Gastrocnemius medialis (tissue), 4 donors: ENCODE measurements at regions not wholly inside any gene's neighbourhood (a gene's known extent, or its start where the extent isn't known, plus 50 kb on each side); places are given as distances from the start of the nearest gene placed in this dataset.
A peak's percentile ranks its signal among the peaks of the same experiment; 100 is the strongest.

ENCODE experiments used
- ATAC-seq, 2 donors: fragments of 150-250 bp; one replicate each; pipeline ENCODE4 v1.9.1; 2016
- DNase-seq, 2 donors: peaks; one replicate each; pipeline ENCODE4 v3.0.0-alpha.2; 2019
- H3K27ac ChIP-seq, 4 donors: fragments of 200-600 bp; sonication (generic); 1 replicate in 1 of 4; 2 replicates in 3 of 4; pipeline ENCODE4 v1.5.1; 2016 to 2018; ENCODE audit warnings: mild to moderate bottlenecking in 2 of 4, moderate library complexity in 1 of 4
- H3K27me3 ChIP-seq, 3 donors: fragments of 200-600 bp; sonication (generic) in 2 of 3; 1 replicate in 1 of 3; 2 replicates in 2 of 3; pipeline versions ENCODE4 v1.5.1 to v1.6.0; 2016 to 2019; ENCODE audit warnings: mild to moderate bottlenecking in 1 of 3, moderate library complexity in 1 of 3
- H3K36me3 ChIP-seq, 2 donors: fragments of 200-600 bp; sonication (generic) in 1 of 2; one replicate each; pipeline ENCODE4 v1.5.1; 2017 to 2018
- H3K4me1 ChIP-seq, 2 donors: fragments of 200-600 bp; sonication (generic) in 1 of 2; one replicate each; pipeline ENCODE4 v1.5.1; 2016 to 2017; ENCODE audit warnings: mild to moderate bottlenecking in 2 of 2
- H3K4me3 ChIP-seq, 4 donors: fragments of 200-600 bp; sonication (generic) in 3 of 4; 1 replicate in 1 of 4; 2 replicates in 3 of 4; pipeline ENCODE4 v1.5.1; 2016 to 2019; ENCODE audit warnings: mild to moderate bottlenecking in 2 of 4
- H3K9me3 ChIP-seq, 3 donors: fragments of 200-600 bp; sonication (generic) in 2 of 3; 1 replicate in 1 of 3; 2 replicates in 2 of 3; pipeline ENCODE4 v1.5.1; 2016 to 2019
- CTCF ChIP-seq, 5 experiments: fragments of 450-650 bp in 3 of 5; fragments of 200-600 bp in 2 of 5; sonication (generic) in 2 of 5; IDR thresholded peaks in 4 of 5; conservative IDR thresholded peaks in 1 of 5; 1 replicate in 4 of 5; 2 replicates in 1 of 5; pipeline ENCODE4 v1.5.1; 2016 to 2019; ENCODE audit warnings: antibody characterized with exemption in 5 of 5, mild to moderate bottlenecking in 3 of 5, moderate library complexity in 3 of 5
- POLR2A ChIP-seq, 2 donors: fragments of 450-650 bp; IDR thresholded peaks; one replicate each; pipeline ENCODE4 v1.6.1; 2017; ENCODE audit warnings: antibody characterized with exemption in 2 of 2, mild to moderate bottlenecking in 2 of 2, moderate library complexity in 2 of 2
- in situ Hi-C, 4 donors: fragments of 200-750 bp; cut with MboI; loops; one replicate each; pipeline versions ENCODE4 v1.15.0 to v1.8.0; 2017; ENCODE audit warnings: low sequenced_read_pairs in 4 of 4
- intact Hi-C: fragments of 100-400 bp; cut with DNase I; formaldehyde crosslinking; loops from one replicate; pipeline ENCODE4 v1.15.1; 2023; ENCODE audit warnings: low total_unique reads

GRCh38 chr14:24712374-24712773, 78.4 kb upstream of the GZMB start:
- intact Hi-C loops, result no loop called here
- in situ Hi-C loops, result no loop called here

GRCh38 chr14:24710403-24711112, 76.6 kb upstream of the GZMB start:
- ATAC-seq (peak in 1 of 2 donors; percentile 61), DNase-seq (peak; percentile 18 to 19)
- Histone ChIP-seq H3K27me3 (no peaks in the 10 kb centered on the region), H3K4me3 (peak overlapping the region; percentile 21 to 39 (median 28)), H3K4me1 (no peaks in the 10 kb centered on the region), H3K9me3 (no peaks in the 10 kb centered on the region), H3K27ac (no peak overlapping the region), H3K36me3 (no peaks in the 10 kb centered on the region)
- intact Hi-C loops (no loop called here), in situ Hi-C loops (no loop called here)
- TF ChIP-seq POLR2A (IDR thresholded peaks at IDR 0.05), result no peak
- peak in 4 of 5 experiments; percentile 6 to 69 (median 40) for TF ChIP-seq CTCF (IDR thresholded peaks at IDR 0.05 in 4 of 5, conservative IDR thresholded peaks at IDR 0.05 in 1 of 5)

More at GRCh38 chr14:24712374-24712773, 78.4 kb upstream of the GZMB start:
- no peaks in the 10 kb centered on the region for H3K36me3 ChIP-seq
- TF ChIP-seq CTCF (IDR thresholded peaks at IDR 0.05 in 4 of 5, conservative IDR thresholded peaks at IDR 0.05 in 1 of 5) (no peak), POLR2A (IDR thresholded peaks at IDR 0.05) (no peak)
- no peak overlapping the region for H3K4me3 ChIP-seq
- no peak for DNase-seq
- no peaks in the 10 kb centered on the region for H3K9me3 ChIP-seq
- no peaks in the 10 kb centered on the region for H3K4me1 ChIP-seq
- ATAC-seq, result no peak
- no peak overlapping the region for H3K27ac ChIP-seq
- no peaks in the 10 kb centered on the region for H3K27me3 ChIP-seq

- in situ Hi-C loops (no loop called here), intact Hi-C loops (no loop called here)
- TF ChIP-seq CTCF (IDR thresholded peaks at IDR 0.05 in 4 of 5, conservative IDR thresholded peaks at IDR 0.05 in 1 of 5), result no peak
- TF ChIP-seq POLR2A (IDR thresholded peaks at IDR 0.05), result no peak
- DNase-seq (no peak), ATAC-seq (no peak)
- H3K27ac ChIP-seq, result no peak overlapping the region
- H3K27me3 ChIP-seq, result no peaks in the 10 kb centered on the region
- no peaks in the 10 kb centered on the region for H3K9me3 ChIP-seq
- no peaks in the 10 kb centered on the region for H3K36me3 ChIP-seq
- H3K4me3 ChIP-seq, result no peak overlapping the region
- H3K4me1 ChIP-seq, result no peaks in the 10 kb centered on the region
Measured at GRCh38 chr14:24708684-24709083, 74.7 kb upstream of the GZMB start.

GRCh38 chr14:24706351-24706750, 72.4 kb upstream of the GZMB start:
- DNase-seq (no peak), ATAC-seq (no peak)
- in situ Hi-C loops, result no loop called here
- TF ChIP-seq POLR2A (IDR thresholded peaks at IDR 0.05), result no peak
- TF ChIP-seq CTCF (IDR thresholded peaks at IDR 0.05 in 4 of 5, conservative IDR thresholded peaks at IDR 0.05 in 1 of 5), result no peak
- no peaks in the 10 kb centered on the region for H3K27me3 ChIP-seq
- H3K4me3 ChIP-seq, result no peak overlapping the region
- H3K27ac ChIP-seq, result no peak overlapping the region
- no peaks in the 10 kb centered on the region for H3K9me3 ChIP-seq
- no peaks in the 10 kb centered on the region for H3K36me3 ChIP-seq
- no peaks in the 10 kb centered on the region for H3K4me1 ChIP-seq
- intact Hi-C loops, result no loop called here

GRCh38 chr14:24705840-24706239, 71.8 kb upstream of the GZMB start:
- intact Hi-C loops (no loop called here), in situ Hi-C loops (no loop called here)
- no peaks in the 10 kb centered on the region for H3K27me3 ChIP-seq
- no peak overlapping the region for H3K27ac ChIP-seq
- H3K9me3 ChIP-seq, result no peaks in the 10 kb centered on the region
- no peaks in the 10 kb centered on the region for H3K4me1 ChIP-seq
- DNase-seq, result no peak
- H3K4me3 ChIP-seq, result no peak overlapping the region
- H3K36me3 ChIP-seq, result no peaks in the 10 kb centered on the region
- TF ChIP-seq CTCF (IDR thresholded peaks at IDR 0.05 in 4 of 5, conservative IDR thresholded peaks at IDR 0.05 in 1 of 5) (no peak), POLR2A (IDR thresholded peaks at IDR 0.05) (no peak)
- ATAC-seq, result no peak
